Kidney epithelial cell (primary cell): ENCODE measurements at regions not wholly inside any gene's neighbourhood (a gene's known extent, or its start where the extent isn't known, plus 50 kb on each side); places are given as distances from the start of the nearest gene placed in this dataset.
A peak's percentile ranks its signal among the peaks of the same experiment; 100 is the strongest.

Experiments
- DNase-seq: peaks from one replicate; pipeline ENCODE4 v3.0.0-alpha.2; 2010; ENCODE audit warnings: low read depth
- H3K27me3 ChIP-seq: 2 replicates; pipeline ENCODE4 v1.6.0; 2011; ENCODE audit warnings: low read length; ENCODE audit not compliant: control insufficient read depth, insufficient read depth
- H3K36me3 ChIP-seq: 2 replicates; pipeline ENCODE4 v1.5.1; 2011; ENCODE audit warnings: low read length; ENCODE audit not compliant: control insufficient read depth, insufficient read depth
- H3K4me3 ChIP-seq: 2 replicates; pipeline ENCODE4 v1.5.1; 2011; ENCODE audit warnings: low read depth, mild to moderate bottlenecking, control low read depth, low read length
- CTCF ChIP-seq: IDR thresholded peaks from 2 replicates; pipeline ENCODE4 v1.5.1; 2011; ENCODE audit warnings: mild to moderate bottlenecking, moderate library complexity, low read length, control low read depth, inconsistent platforms; ENCODE audit not compliant: insufficient read depth, poor library complexity, severe bottlenecking

GRCh38 chr4:20391912-20392311, 140.2 kb downstream of the SLIT2 start:
- H3K4me3 ChIP-seq, result no peak overlapping the region
- no peaks in the 10 kb centered on the region for H3K36me3 ChIP-seq
- TF ChIP-seq CTCF, result no peak
- no peaks in the 10 kb centered on the region for H3K27me3 ChIP-seq
- no peak for DNase-seq

GRCh38 chr4:20393486-20394100, 141.9 kb downstream of the SLIT2 start:
- Histone ChIP-seq H3K4me3 (no peak overlapping the region), H3K36me3 (no peaks in the 10 kb centered on the region), H3K27me3 (no peaks in the 10 kb centered on the region)
- TF ChIP-seq CTCF, result no peak
- DNase-seq, result no peak

- no peak for TF ChIP-seq CTCF
- no peaks in the 10 kb centered on the region for H3K27me3 ChIP-seq
- no peaks in the 10 kb centered on the region for H3K36me3 ChIP-seq
- H3K4me3 ChIP-seq, result no peak overlapping the region
- no peak for DNase-seq
Observed at GRCh38 chr4:20394512-20394911, 142.8 kb downstream of the SLIT2 start.

GRCh38 chr4:20395160-20395773, 143.6 kb downstream of the SLIT2 start:
- DNase-seq, result no peak
- Histone ChIP-seq H3K36me3 (no peaks in the 10 kb centered on the region), H3K4me3 (no peak overlapping the region), H3K27me3 (no peaks in the 10 kb centered on the region)
- peak; percentile 69 for TF ChIP-seq CTCF

- H3K27me3 ChIP-seq, result no peaks in the 10 kb centered on the region
- no peak for DNase-seq
- TF ChIP-seq CTCF, result no peak
- H3K4me3 ChIP-seq, result no peak overlapping the region
- H3K36me3 ChIP-seq, result no peaks in the 10 kb centered on the region
Observed at GRCh38 chr4:20403290-20403689, 151.6 kb downstream of the SLIT2 start.

GRCh38 chr4:20403846-20404245, 152.1 kb downstream of the SLIT2 start:
- no peak for TF ChIP-seq CTCF
- no peaks in the 10 kb centered on the region for H3K36me3 ChIP-seq
- no peak for DNase-seq
- H3K27me3 ChIP-seq, result no peaks in the 10 kb centered on the region
- no peak overlapping the region for H3K4me3 ChIP-seq
